ENCODE measurements at regions not wholly inside any gene's neighbourhood (a gene's known extent, or its start where the extent isn't known, plus 50 kb on each side); places are given as distances from the start of the nearest gene placed in this dataset.
"Not testable (repeated sequence)": the region's sequence is repeated elsewhere in the genome, so short reads cannot be mapped to it uniquely, and the experiment has no call there.

GRCh38 chr2:109669731-109670130, 55.6 kb downstream of the SOWAHC start:
- no peak for DNase-seq (ENCODE audit: low spot score)
- in situ Hi-C loops (cut with HindIII; ENCODE audit: low sequenced_read_pairs), result no loop called here

- in situ Hi-C loops (cut with HindIII; ENCODE audit: low sequenced_read_pairs), result no loop called here
These were observed 56.6 kb downstream of the SOWAHC start for GRCh38 chr2:109670556-109671411.

GRCh38 chr2:109674894-109675534, 60.9 kb downstream of the SOWAHC start:
- in situ Hi-C loops (cut with HindIII; ENCODE audit: low sequenced_read_pairs), result no loop called here
- DNase-seq (ENCODE audit: low spot score), result no peak

More at GRCh38 chr2:109670556-109671411, 56.6 kb downstream of the SOWAHC start:
- DNase-seq (ENCODE audit: low spot score), result no peak

GRCh38 chr2:109675666-109676345, 61.6 kb downstream of the SOWAHC start:
- no peak for DNase-seq (ENCODE audit: low spot score)
- in situ Hi-C loops (cut with HindIII; ENCODE audit: low sequenced_read_pairs), result no loop called here

GRCh38 chr2:109676346-109676902, 62.3 kb downstream of the SOWAHC start:
- in situ Hi-C loops (cut with HindIII; ENCODE audit: low sequenced_read_pairs), result no loop called here
- no peak for DNase-seq (ENCODE audit: low spot score)

GRCh38 chr2:109677121-109677731, 63.1 kb downstream of the SOWAHC start:
- in situ Hi-C loops (cut with HindIII; ENCODE audit: low sequenced_read_pairs); DNase-seq (ENCODE audit: low spot score): not testable (repeated sequence)

- no peak for DNase-seq (ENCODE audit: low spot score)
- in situ Hi-C loops (cut with HindIII; ENCODE audit: low sequenced_read_pairs), result no loop called here
These were observed 63.8 kb downstream of the SOWAHC start for GRCh38 chr2:109677835-109678580.

DNA sequence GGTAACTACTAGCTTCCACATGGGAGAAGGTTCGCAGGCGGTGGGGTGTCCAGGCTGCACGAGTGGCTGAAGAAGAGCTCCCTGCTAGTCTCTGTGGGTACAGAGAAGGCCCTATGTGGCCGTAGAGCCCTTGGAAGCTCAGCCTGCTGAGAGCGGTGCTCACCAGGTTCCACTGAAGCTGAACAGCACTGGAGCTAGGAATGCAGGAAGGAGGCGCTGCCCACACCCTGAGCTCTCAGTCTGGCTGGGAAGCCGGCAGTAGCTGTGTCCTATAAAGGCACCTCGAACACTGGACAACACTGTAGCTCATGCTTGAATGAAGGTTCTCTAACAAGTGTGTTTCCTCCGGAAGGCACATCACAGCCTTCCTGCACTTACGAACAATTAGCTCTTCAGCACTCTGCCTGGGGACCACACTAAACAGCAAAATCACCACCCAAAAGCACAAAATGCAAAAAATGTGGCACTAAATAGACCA, 64.6 kb downstream of the SOWAHC start:
- in situ Hi-C loops (cut with HindIII; ENCODE audit: low sequenced_read_pairs), result not testable (repeated sequence)

GRCh38 chr2:109679225-109679624, 65.1 kb downstream of the SOWAHC start:
- in situ Hi-C loops (cut with HindIII; ENCODE audit: low sequenced_read_pairs), result no loop called here

More for the DNA sequence above, 64.6 kb downstream of the SOWAHC start:
- DNase-seq (ENCODE audit: low spot score), result not testable (repeated sequence)

DNA sequence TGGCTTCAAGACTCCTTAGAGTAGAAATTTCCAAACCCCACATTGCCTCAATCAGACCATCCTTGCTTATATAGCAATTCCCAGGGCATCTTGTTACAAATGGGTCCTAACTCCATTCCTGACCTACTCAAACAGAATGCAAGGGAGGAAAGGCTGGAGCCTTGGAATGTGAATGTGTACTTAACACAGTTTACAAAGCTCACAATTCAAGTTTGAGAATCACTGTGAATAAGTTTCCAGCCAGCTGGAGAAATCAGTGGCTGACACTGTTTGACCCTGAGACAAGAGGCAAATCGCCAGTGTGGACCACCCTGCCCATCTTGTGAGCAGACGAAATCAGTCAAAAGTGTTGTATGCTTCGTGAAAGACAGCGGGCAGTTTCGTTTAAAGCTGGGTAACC, 65.5 kb downstream of the SOWAHC start:
- in situ Hi-C loops (cut with HindIII; ENCODE audit: low sequenced_read_pairs), result no loop called here

More at GRCh38 chr2:109679225-109679624, 65.1 kb downstream of the SOWAHC start:
- no peak for DNase-seq (ENCODE audit: low spot score)

GRCh38 chr2:109680523-109681297, 66.5 kb downstream of the SOWAHC start:
- DNase-seq (ENCODE audit: low spot score), result no peak
- in situ Hi-C loops (cut with HindIII; ENCODE audit: low sequenced_read_pairs), result no loop called here

More for the DNA sequence above, 65.5 kb downstream of the SOWAHC start:
- no peak for DNase-seq (ENCODE audit: low spot score)

DNA sequence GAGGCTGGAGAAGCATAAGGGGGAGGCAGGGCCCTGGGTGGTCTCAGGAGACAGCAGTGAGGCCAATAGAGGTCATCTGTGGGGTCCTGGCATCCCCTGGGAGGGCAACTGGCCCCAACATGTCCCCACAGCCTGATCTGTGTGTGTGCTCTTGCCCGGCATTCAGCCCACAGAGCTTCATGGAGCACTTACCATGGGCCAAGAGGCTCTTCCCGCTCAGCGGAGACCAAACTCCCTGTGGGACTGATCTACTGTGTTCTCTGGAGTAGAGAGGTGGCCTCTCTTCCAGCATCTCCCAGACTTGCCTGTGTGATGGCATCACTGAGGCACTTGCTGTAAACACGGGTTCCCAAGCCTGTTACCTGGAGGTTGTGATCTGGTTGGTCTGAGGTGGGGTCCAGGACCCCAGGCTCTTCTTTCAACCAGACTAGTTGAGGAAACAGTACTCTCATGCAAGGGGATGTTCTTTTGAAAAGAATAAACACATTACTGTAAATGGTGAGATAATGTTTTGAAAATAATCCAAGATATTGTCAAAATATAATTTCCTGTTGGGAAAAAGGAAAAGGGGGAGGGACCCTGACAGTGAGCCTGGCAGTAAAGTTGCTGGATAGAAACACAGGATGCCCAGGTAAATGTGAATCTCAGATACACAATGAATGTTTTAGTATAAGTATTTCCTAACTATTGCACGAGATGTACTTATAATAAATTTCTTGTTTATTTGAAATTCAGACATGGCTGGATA, 67.6 kb downstream of the SOWAHC start:
- no peak for DNase-seq (ENCODE audit: low spot score)
- in situ Hi-C loops (cut with HindIII; ENCODE audit: low sequenced_read_pairs), result no loop called here

DNA sequence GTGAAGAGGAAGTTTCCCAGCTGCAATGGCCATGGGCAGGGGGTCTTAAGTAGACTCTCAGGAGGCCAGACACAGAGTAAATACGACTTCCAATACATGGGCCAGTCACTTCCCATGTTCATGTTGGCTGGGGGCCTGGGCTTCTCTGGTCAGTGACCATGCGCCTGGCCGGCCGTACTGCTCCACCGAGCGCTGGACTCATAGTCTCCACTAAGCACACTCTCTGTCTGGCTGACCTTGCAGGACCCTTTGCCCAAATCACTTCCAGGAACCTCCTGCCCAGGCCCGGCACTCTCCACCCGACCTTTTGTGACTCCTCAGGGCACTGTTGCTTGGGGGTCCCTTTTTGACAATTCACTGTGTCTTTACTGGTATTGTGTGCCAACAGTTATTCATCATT, 69.3 kb downstream of the SOWAHC start:
- no peak for DNase-seq (ENCODE audit: low spot score)
- in situ Hi-C loops (cut with HindIII; ENCODE audit: low sequenced_read_pairs), result no loop called here

DNA sequence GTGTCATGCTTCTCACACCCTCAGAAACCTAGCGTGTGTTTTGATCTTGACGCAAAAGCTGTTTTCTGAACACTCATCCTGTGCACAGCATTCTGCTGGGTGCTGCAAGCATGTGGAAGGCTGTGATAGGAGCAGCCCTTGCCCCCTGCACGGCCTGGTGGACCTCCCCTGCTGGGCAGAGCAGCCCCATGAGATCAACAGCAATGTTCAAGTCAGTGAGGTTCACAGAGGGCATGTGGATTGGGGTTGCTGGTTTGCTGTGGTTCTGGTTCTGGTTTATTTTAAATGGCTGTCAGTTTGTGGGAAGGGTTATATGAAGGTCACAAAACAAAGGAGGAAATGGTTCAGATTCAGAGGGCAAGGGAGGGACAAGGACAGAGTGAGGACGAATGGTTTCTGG, 71.3 kb downstream of the SOWAHC start:
- DNase-seq (ENCODE audit: low spot score), result no peak
- in situ Hi-C loops (cut with HindIII; ENCODE audit: low sequenced_read_pairs), result no loop called here

DNA sequence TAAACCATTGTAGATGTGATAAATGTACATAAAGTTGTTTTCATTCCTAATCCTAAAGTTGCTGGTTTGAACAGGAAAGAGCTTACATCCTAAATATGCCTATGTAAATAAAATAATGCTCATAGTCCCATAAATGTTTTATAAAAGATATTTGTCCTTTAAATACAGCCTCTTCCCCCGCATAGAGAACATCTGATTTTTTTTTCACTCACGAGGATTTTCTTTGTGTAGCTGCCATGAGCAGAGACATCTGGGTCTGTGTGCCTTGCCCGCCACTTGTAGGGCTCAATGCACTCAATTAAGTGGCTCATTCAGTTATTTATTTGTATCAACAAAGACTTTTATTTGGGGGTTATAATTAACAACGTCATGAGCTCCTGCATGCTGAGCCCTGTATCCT, 72.8 kb downstream of the SOWAHC start:
- in situ Hi-C loops (cut with HindIII; ENCODE audit: low sequenced_read_pairs), result no loop called here
- no peak for DNase-seq (ENCODE audit: low spot score)

DNA sequence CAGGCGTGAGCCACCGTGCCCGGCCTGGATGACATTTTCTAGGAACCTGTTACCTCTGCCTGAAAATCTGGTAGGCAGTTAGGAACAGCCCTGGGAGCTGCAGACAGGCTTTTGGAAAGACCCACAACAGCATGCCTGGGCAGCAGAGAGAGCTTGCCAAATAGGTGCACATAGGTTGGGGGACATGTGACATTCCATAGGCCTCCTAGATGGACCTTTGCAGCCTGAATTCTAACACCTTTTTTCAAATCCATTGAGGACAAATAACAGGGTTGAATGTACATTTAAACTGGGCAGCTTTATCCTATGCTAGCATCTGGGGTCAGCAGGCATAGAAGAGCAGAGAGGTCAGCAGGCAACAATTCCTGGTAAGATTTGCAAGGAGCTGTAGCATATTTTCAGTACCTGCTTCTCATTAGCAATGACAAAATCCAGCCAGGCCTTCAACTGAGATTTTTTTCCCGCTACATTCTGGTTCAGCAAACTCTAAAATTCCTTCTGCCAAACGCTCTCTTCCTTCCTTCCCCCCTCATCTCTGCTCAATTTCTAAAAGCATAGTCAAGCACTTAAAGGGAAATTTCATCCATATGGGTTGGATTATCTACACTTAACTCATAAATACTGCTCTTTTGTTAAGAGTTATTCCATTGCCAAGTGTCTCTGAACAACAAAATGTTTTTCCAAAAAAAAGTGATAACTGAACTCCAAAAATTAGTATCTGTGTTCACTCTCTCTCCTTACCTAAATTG, 75.2 kb downstream of the SOWAHC start:
- in situ Hi-C loops (cut with HindIII; ENCODE audit: low sequenced_read_pairs), result no loop called here

More for the DNA sequence above, 75.2 kb downstream of the SOWAHC start:
- DNase-seq (ENCODE audit: low spot score), result no peak
